ENCODE measurements at regions not wholly inside any gene's neighbourhood (a gene's known extent, or its start where the extent isn't known, plus 50 kb on each side); places are given as distances from the start of the nearest gene placed in this dataset.
"Not testable (repeated sequence)": the region's sequence is repeated elsewhere in the genome, so short reads cannot be mapped to it uniquely, and the experiment has no call there.

- DNase-seq (ENCODE audit: low read depth in 2 of 2) = no peak
Observed at GRCh38 chr9:25752398-25752797, 74.2 kb upstream of the TUSC1 start.

- no peak for DNase-seq (ENCODE audit: low read depth in 2 of 2)
Observed at GRCh38 chr9:25742256-25742655, 64.0 kb upstream of the TUSC1 start.

GRCh38 chr9:25733336-25733982, 55.2 kb upstream of the TUSC1 start:
- DNase-seq (ENCODE audit: low read depth in 2 of 2) = no peak

- not testable (repeated sequence) for DNase-seq (ENCODE audit: low read depth in 2 of 2)
Observed at GRCh38 chr9:25731895-25732794, 53.9 kb upstream of the TUSC1 start.
